ENCODE measurements at regions not wholly inside any gene's neighbourhood (a gene's known extent, or its start where the extent isn't known, plus 50 kb on each side); places are given as distances from the start of the nearest gene placed in this dataset.

DNA sequence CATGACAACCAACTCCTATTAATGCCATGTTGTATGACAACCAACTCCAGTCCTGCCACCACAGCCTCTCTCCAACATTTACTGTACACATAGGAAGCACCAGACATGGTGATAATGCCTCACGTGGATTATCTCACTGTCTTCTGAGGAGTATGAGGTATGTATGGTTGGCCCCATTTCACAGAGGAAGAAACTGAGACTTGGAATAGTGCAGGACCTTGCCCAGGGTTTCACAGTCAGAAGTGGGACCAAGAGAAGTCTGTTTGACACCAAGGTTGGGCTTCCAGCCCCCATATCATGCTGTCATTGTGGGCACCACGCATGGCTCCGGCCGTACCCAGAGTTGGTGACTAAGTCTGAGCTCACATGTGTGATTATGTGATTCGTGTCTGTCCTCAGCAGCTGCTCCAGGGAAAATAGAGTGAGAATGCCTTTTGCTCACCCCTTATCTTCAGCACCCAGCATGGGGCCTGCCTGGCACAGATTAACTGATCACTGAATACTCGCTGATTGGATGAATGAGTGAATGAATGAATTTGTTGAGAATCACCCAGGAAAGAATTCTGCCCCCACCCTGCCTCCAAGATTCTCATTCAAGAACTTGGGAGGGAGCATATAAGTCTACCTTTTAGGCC, 204.1 kb upstream of the NLRP1 start:
- DNase-seq: no peak

DNA sequence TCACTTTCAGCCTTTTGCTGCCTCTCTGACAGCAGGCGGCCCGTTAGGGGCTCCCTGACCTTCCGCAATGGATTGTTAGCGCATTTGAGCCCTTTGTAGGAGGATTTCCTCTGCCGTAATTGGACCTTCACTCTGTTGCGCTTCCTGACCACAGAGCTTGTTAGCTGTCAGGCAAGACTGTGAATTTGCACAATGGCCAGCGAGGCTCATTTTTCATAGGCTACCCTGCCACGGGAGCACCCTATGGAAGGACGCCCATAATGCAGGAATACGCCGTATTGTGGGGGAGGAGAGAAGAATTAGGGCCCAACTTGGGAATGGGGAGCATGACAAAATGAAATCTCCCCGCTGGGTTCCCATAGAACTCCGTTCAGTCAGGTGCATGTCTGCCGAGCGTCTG, 205.2 kb upstream of the NLRP1 start:
- DNase-seq: no peak

DNA sequence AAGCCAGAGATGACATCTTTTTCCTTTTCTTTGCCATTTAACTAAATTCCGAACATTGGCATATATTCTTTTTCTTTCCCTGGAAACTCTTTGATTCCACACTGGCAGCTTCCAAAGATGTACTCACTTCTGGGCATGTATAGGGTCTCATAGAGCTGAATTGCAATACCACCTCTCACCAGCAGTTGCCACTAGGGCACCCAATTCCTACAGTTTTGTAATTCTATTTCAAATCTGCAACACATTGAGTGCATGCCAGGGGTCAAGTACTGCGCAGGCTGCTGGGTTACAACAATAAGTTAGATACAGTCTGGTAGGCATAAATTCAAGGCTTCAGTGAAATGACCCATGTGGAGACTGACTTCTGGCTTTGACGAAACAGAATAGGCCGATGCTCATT, 208.8 kb upstream of the NLRP1 start:
- DNase-seq: no peak

DNA sequence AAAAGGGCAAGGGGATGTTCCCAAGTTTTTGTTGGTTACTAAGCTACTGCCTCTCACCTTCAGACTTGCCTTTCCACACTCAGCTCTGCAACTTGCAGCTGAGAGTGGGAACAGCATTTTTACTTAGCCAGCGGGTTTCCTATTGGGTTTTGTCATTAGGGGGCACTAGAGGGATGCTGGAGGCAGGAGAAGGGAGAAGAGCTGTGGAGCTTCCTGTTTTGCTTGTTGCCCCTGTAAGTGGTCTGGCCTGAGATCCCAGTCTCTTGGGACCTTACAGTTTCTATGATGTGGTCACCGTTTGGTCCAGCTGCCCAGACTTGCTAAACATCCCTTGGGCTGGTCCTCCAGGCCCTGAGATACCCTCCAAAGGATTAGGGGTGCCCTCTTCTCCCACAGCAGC, 209.6 kb upstream of the NLRP1 start:
- DNase-seq: no peak

DNA sequence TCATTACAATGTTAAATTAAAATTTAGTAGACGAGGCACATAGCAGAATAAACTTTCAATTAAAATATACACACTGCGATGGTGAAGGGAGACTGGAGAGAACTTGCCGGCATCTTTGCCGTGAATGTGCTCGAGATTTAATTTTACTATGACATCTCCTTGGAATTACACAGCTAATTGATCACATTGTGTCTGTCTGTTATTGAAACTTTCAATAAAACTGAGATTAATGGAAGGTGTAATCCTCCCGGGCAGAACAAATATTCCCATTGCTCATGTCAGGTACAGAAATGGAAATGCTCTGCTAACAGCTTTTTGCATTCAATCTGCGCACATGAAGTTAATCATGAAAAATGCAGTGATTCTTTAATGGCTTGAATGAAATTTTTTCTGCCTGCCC, 210.1 kb upstream of the NLRP1 start:
- DNase-seq: no peak

DNA sequence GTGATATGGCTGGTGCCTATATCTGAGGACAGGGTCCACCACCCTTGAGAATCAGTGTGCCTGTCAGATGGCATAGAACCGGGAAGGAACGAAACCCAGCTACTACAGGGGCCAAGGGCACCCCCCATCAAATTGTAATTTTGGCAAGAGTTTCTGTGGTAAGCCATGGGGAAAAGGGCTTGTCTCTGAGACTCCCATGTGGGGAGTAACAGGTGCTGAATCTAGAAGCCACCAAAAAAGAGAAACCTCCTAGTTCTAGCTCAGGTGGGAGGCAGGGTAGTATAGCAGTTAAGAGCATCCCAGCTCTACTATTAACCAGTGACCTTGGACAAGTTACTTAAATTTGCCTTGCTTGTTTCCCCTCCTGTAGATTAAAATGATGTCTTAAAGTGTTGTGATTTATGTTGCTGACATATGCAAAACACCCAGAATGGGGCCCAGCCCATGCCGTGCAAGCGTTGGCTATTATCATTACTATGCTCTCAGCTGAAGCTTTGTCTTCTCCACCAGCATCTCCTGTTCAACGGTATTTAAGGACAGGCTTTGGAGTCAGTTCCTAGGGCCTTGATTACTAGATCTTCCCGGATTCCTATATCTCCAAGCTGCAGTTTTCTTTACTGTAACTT, 210.7 kb upstream of the NLRP1 start:
- no peak for DNase-seq

DNA sequence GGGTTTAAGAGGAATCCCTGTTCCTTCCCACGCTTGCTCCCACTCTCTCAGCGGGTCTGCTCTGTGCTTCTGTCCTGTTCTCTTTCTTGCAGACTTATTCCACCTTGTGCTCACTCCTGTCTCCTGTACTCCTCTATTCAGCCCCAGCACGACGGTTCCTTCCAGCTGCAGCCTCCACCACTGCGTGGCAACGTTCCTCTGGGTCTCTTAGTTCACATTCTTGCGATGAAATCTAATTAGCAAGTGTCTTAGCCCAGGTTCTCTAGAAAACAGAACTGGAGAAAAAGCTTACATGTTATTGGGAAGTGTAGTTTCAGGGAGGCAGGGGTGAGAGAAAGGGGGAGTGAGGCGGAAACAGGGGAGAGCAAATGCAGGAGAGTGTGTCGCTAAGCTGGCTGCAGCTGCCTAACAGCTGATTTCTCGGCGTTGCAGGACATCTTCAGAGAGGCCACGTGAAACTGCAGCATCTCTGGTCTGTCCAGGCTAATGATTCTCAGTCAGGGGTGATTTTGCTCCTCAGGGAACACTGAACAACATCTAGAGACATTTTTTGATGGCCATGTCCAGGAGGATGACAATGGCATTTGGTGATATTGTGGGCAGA, 213.2 kb upstream of the NLRP1 start:
- no peak for DNase-seq

DNA sequence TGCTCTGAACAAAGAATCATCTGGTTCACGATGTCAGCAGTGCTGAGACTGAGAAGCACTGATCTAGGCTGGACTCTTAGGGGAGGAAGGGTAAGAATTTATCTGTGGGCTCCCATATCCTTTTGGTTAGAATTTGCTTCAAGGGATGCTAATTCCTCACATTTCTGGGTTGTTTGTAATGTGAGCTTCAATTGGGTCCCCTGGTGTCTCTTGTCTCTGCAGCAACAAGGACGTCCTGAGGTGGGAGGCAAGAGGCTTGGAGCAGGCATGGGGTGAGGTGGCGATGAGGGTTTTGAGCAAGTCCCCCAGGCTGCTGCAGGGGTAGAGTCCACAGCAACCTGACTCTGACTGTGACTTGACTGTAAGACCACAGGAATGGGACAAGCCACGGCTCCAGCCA, 213.8 kb upstream of the NLRP1 start:
- DNase-seq: no peak

DNA sequence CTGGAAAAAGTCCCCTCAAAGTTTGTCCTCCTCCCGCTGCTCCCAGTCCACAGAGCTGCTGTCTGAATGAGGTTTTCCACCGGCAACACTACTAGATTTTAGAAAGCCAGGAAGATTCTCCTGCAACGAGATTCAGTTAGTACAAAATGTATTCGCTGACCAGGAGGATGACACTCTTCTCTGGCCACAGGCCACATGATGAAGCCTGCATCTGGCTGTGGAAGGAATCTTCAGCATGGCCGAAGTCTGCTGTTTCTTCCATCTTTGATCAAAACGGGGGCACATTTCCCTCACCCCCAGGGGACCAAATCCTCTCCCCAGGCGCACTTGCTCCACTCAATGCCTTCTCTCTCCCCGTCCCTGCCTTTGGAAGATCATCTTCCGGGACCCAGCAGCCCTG, 215.8 kb upstream of the NLRP1 start:
- DNase-seq: no peak

DNA sequence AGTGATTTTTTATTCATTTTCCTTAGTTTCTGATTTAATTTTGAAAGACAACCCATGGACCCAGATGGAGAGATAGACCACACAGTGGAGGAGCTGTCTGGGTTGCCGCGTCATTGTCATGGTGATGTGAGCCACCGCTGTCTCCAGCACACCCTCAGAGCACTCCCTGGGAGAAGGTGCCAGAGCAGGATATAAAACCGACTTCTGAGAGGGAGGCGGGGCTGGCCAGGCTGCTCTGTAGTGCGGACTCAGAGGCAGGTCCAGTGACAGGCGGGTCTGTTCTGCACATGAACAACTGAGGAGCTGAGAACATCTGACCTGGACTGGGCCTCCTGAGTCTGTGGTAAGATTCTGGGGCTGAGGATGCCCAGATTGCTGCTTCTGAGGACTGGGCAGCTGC, 216.3 kb upstream of the NLRP1 start:
- DNase-seq: no peak

DNA sequence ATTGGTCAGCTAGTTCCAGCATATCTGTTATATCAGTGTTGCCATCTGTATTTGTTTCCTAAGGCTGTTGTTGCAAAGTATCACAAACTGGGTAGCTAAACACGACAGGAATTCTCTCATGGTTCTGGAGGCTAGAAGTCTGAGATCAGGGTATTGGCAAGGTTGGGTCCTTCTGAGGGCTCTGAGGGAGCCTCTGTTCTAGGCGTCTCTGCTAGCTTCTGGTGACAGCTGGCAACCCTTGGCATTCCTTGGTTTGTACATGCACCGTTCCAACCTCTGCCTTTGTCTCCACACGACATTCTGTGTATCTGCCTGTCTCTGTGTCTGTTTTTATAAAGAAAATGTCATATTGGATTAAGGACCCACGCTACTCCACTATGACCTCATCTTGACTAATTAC, 219.9 kb upstream of the NLRP1 start:
- no peak for DNase-seq

DNA sequence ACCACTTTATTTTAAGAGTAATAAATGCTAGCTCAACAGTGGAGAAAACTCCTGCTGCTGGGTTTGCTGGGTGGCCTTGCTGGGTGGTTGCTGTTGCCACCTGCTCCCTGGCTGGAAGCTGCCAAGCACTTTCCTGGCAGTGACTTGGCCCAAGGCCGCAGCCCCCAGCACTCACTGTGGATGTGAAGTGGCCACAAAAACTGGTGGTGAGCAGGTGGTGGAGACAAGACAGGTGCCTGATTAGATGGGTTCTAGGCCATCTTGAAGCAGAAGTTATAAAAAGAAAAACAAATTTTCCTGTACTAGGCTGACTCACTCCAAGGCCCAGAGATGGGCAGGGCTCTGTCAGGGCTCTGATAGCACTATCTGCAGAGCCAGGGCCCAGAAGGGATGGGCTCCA, 224.7 kb upstream of the NLRP1 start:
- DNase-seq: no peak

DNA sequence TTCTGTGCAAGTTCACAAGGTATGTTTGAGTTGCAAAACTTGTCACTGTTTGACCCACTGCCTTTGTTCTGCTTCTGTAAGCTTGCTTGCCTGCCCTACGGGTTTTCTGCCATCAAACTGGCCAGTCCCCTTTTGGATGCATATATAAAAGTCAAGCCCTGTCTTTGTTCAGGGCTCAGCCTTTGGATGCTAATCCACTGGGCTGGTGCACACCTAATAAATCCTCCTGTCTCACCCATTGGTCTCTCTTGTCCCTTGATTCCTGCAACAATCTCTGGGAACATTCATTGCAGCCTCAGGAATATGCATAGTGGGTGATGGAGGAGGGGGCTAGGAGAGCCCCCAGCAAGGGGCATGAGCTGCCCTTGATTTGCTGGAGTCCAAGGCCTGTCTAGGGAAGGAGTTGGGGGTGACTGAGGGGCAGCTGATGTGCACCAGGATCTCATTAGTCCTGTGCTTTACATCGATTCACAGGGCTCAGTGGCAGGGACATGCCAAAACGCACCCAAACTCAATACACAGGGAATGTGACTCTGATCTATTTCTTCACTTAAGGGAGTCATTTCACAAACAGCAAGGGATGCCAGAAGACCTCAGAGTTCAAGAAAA, 225.4 kb upstream of the NLRP1 start:
- DNase-seq: no peak

DNA sequence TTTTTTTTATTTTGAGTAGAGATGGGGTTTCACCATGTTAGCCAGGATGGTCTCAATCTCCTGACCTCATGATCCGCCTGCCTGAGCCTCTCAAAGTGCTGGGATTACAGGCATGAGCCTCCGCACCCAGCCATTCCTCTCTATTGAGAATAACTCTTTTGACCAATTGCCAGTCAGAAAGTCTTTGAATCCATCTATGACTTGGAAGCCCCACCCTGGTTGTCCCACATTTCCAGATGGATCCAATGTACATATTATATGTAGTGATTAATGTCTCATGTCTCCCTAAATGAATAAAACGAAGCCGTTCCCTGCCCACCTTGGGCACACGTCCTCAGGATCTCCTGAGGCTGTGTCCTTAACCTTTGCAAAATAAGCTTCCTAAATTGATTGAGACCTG, 228.3 kb upstream of the NLRP1 start:
- DNase-seq: no peak

DNA sequence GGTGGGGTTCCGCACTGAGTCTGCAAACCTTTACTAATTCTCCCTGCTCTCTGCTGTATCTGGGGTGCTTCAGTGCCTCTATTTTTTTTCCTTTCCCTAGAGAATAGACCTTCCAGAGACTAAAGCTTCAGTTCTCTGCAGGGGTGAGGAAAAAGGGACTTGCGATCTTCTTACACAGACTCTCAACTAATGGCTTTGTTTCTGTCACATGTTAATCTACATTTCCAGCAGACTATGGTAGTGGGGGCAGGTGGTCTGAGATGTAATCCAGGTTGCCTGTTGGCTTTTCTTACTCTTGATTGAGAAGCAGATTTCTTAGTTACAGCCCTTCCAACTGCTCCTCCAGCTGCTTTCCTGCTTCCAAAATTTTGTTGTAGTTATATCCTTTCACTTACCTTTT, 229.0 kb upstream of the NLRP1 start:
- DNase-seq: no peak

DNA sequence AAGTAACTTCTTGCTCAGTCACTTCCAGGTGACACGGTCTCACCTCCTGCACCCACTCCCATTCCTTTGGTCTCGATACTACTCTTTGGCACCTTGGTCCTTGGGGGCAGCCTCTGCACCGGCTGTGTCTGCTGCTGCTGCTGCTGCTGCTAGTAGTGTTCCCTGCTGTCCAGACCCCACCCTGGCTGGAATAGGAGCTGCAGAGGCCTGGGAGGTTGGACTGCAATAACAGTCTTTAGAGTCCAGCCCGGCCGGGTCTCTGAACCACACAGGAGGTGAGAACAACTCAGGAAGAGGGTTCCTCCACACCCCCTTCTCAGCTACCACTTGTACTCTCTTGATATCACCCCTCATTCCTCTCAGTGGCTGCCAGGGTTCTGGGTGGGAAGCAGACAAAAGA, 231.1 kb upstream of the NLRP1 start:
- no peak for DNase-seq

DNA sequence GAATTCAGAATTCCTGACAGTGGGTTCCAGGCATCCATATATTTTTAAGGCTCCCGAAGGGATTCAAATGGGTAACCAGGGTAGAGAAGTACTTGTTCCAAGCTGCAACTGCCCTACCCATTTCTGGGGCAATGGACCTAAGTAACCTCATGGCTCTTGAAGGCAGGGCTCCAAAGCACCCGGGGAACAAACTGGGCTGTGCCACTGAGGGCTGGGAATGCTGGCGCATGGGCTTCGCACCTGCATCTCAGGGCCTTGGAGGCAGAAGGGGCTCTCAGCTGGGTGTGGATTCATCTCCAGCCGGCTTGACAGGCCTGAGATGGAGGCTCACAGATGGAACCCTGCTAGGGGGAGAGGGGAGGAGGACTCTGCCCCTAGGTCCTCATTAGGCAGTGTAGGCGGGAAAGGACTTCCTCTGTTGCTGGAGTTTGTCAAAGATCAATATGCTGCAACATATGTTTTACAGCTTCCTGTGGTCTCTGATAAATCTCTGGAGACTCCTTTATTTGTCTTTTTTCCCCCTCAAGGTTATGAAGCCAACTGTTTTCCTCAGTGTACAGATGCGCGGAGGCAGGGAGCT, 232.3 kb upstream of the NLRP1 start:
- no peak for DNase-seq

DNA sequence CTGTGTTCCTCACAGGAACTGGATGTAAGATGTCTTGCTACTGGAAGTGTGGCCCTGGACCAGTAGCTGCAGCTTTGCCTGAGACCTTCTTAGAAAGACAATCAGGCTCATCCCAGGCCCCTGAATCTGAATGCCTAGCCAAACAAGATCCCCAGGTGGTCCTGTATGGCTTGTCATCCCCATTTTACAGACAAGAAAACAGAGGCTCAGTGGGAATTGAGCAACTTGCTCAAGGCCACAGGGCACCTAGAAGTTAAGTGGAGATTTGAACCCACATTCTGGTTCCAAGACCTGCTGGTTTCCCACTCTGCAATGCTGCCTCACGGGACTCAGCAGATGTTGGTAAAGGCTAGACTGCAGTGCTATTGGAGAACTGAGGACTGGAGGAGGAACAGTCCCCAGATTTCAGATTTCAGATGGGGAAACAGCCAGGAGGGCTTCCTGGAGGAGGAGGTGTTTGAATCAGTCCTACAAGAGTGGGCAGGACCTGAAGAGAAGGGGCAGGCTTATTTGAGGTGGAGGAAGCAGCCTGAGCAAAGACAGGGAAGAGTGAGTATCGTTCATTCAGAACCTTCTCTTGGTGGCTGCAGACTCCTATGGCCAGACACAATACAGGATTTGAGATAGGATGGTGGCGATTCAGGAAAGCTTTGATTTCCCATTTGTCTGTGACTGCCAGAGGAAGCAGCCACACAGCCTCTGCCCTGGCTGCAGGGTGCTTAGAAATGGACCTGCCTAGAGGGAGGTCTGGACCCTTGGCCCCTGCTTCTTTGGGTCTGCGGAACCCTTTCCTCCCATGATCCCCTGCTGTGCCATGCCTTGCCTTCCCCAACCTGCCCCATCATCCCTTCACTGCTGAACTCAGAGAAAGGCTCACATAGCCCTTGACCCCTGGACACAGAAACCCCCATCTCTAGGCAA, 233.4 kb upstream of the NLRP1 start:
- no peak for DNase-seq

DNA sequence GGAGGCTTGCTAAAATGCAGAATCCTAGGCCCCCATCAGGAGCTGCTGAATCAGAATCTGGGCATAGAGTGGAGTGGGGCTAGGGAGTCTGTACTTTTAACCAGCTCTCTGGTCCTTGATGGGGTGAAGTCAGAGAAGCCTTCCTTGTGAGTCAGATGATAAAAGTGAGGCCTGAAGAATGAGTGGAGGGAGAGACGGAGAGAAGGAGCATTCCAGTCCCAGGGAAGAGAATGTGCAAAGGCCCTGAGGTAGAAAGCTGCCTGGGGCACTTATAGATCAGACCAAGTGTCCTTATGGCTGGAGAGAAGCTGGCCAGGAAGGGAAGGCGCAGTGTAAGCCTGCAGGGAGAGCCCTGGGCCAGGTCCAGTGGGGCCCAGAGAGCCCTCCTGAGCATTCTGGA, 235.1 kb upstream of the NLRP1 start:
- DNase-seq: no peak

DNA sequence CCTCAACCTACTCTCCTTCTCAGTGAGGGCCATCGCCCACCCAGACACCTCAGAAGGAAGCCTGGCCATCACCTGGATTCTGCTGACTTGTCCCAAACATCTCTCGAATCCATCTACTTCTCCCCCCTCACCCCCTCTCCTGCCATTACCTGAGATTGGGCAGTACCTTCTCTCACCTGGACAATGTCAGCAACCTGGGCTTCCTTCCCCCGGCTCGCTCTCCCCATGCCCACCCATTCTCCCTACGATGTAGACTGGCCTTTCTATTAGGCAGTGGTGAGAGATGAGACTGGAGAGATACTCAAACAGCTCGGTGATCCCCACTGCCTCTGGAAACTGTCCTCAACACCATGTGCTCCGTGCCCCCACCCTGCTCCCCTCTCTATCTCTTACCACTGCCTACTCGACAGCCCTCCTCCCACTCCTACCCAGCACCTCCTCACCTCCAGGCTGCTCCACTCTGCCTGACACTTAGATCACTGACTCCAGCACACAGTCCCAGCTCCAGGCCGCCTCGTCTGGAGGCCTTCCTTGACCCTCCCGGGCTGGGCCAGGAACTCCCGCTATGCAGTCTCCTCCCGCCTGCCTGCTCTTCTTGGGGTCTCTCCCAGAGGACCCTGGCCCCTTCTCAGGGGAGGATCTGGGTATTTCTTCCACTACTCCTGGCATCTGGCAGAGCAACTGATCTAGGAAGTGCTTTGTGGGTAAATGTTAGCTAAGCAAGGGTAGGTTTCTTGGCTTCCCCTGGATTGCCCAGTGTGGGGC, 235.8 kb upstream of the NLRP1 start:
- no peak for DNase-seq

DNA sequence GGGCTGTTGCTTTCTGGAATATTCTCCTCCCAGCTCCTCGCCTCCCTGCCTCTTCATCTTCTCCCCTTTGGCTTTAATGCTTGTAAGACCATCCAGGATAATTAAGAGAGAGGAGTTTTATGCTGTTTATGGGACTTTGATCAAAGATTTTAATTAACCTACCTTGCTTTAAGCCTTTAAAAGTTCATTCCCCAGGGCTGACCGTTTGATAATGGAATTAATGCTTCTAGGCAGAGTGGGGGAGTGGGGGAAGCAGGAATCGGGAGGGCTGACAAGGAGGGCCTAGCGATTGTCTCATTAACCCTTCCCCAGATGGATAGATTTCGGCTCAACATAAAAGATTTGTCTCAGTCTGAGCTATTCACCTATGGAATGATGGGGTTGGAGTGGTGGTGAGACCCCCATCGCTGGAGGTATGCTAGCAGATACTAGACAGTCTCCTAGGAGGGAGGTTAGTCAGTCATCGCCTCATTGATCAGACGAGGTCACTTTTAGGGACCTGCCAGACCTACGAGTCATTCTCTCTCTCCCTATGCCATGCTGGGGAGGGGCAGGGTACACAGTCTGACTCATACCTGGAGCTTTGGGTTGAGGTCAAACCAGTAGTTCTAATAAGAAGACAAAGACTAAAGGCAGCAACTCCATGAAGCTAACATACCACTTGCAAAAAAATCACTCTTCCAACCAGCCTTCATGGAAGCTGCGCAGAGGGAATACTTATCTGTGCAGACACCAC, 236.6 kb upstream of the NLRP1 start:
- DNase-seq: no peak
